ENCODE measurements at regions not wholly inside any gene's neighbourhood (a gene's known extent, or its start where the extent isn't known, plus 50 kb on each side); places are given as distances from the start of the nearest gene placed in this dataset.

DNA sequence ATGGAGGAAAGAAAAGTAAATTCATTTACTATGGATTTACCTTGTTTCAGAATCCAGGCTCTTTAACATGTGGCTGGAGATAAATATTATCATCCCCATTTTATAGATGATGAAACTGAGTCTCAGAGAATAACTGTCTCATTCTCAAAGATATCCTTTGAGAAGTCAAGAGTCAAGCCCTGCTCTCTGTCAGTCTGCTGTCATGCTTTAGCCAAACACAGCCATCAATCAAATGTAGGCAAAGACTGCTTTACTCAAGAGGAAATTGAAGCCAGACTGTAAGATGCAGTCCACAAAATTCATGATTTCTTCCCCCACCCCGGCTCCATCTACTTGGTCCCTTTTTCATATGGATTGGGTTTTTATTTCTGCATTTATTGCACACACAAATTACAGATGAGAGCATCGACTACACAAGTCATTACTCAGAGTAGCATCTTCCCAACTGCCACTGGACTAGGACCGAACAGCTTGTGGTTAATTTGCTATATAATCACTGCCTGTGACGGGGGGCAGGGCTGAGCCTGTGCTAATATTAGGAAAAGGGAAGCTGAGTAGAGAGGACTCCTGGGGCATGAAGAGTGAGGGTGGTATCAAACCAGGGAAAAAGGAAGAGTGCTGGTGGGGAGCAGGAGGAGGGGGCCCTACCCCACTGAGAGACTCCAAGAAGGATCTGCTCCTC lies 102.7 kb upstream of the TOP1 start:
- DNase-seq (ENCODE audit: low read depth in 2 of 2, low spot score in 1 of 2): no peak

DNA sequence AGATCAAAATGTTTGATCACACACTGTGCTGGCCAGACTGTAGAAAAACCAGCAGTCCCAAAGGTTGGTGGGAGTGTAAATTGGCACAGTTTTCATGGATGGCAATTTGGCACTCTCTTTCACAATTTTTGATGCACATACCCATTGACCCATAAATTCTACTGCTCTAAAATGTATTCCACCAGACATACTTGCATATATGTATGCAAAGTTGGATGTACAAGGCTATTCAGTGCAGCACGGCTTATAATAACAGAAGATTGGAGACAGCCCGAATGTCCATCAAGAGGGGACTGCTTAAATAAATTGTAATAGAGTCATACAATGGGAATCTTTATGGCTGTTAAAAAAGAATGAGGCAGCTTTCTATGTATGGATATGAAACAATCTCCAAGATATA lies 101.7 kb upstream of the TOP1 start:
- DNase-seq (ENCODE audit: low read depth in 2 of 2, low spot score in 1 of 2): no peak

DNA sequence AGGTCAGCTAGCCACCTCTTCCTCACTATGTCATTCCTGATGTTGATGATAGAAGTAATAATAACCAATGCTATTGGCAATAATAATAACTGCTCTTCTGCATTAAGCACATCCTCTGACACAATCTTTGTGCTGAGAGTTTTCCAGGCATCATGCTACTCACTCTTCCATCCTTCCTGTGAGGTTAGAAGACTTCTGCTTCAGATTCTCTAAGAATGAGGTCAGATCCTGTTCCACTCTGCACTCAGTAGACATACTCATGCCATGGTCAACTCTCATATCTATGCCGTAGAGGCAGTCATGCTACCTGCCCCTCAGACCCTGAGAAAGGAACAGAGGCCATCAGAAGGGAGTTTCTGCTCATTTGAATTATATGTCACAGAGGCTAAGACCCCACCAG lies 98.1 kb upstream of the TOP1 start:
- no peak for DNase-seq (ENCODE audit: low read depth in 2 of 2, low spot score in 1 of 2)

DNA sequence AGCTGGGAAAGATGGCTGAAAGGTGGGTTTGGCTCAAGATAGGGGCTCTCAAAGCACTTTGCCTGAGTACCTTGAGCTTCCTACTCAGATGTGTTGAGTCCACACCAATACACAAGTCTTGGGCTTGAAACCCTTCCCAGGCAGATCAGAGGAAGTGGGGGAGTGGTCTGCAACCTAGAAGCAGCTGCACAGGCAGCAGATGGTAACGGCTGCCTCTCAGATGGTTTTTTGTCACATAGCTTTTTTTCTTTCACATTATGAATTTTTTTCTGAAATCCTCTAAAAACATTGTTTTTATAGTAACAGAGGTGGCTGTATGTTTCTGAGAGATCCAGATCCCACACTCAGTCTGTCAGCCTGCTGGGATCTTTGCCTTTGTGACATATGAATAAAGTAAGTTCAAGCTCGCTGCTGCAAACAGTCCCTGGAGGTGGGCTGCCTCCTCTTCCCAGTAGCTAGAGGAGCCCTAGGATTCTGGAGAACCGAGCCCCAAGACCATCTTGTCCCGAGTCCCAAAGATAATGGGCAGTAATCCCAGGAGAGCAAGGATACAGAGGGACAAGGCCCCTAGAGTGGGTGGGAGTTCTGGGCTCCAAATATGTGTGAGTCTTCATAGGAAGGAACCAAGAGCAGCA lies 97.1 kb upstream of the TOP1 start:
- DNase-seq (ENCODE audit: low read depth in 2 of 2, low spot score in 1 of 2): no peak

DNA sequence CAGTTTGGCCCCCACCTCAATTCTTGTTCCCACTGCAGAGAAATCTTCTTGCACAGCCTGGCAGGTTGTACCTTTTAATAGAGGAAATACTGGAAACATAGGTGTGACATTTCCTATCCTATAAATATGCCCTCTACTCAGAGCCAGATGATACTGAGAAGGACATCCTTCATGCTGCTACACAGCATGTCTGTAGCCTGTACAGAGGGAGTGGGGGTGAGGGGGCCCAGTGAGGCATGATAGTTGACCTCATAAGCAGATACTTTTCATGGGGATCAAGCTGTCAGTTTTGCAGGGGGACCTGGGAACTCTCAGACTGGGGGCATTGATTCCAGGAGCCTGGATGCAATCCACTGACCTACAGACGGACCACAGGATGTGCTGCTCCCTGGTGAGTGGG lies 96.2 kb upstream of the TOP1 start:
- no peak for DNase-seq (ENCODE audit: low read depth in 2 of 2, low spot score in 1 of 2)

DNA sequence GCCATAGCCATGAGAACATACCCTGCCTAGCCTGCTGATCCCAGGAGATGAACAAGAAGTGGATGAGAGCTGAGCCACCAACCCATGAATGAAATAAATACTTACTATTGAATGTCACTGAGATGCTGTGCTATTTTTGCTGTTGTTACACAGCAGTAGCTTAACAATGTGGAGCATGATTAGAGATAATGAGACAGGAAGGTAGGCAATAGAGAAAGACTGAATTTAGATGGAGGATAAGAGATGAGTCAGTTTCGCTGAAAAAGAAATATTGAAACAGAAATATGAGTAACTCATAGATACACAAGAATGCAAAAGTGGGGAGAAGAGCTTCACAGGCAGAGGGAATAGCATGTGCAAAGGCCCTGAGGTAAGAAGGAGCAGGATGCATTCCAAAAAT lies 94.9 kb upstream of the TOP1 start:
- DNase-seq (ENCODE audit: low read depth in 2 of 2, low spot score in 1 of 2): no peak

DNA sequence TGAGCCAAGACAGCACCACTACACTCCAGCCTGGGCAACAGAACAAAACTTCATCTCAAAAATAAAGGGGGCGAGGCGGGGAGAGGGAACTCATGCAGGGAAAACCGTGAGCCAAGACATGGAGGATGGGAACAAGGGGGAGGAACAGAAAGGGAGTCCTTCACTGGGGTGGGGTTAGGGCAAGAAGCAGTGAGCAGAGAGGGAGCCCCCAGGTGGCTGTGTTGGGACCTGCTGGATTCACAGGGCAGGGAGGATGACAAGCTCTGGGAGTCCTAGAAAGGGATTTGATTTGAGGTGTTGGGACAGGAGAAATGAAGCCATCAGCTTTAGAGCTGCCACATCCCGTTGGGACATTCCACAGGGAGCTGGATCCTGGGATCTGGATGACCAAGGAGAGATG lies 90.6 kb upstream of the TOP1 start:
- no peak for DNase-seq (ENCODE audit: low read depth in 2 of 2, low spot score in 1 of 2)

DNA sequence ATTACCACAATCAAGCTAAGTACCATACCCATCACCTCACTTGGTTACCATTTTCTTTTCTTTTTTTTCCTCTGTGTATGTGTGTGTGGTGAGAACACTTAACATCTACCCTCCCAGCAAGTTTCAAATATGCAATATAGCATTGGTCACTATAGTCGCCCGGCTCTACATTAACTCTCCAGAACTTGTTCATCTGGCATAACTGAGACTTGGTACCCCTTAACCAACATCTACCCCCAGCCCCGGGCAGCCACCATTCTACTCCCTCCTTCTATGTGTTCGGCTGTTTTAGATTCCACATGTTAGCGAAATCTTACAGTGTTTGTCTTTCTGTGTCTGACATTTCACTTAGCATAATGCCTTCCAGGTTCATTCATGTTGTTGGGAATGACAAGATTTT lies 89.0 kb upstream of the TOP1 start:
- DNase-seq (ENCODE audit: low read depth in 2 of 2, low spot score in 1 of 2): no peak

DNA sequence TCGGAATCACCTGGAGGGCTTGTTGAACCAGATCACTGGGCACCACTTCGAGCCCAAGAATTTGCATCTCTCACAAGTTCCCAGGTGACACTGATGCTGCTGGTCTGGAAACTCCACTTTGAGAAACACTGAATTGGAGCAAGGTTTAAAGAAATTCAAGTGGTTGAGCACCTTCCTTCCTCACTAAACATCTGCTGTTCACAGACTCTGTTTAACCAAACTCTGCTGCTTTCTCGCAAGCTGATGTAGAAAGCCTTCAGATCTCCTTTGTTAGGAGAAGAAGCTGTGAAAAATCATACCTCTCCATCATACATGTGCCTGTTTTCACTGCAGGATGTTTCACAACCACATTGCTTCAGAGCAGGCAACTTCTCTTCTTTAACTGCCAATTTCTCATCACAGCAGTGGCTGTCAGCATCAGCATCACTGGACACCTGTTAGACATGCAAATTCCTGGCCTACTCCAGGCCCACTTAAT lies 87.5 kb upstream of the TOP1 start:
- no peak for DNase-seq (ENCODE audit: low read depth in 2 of 2, low spot score in 1 of 2)

DNA sequence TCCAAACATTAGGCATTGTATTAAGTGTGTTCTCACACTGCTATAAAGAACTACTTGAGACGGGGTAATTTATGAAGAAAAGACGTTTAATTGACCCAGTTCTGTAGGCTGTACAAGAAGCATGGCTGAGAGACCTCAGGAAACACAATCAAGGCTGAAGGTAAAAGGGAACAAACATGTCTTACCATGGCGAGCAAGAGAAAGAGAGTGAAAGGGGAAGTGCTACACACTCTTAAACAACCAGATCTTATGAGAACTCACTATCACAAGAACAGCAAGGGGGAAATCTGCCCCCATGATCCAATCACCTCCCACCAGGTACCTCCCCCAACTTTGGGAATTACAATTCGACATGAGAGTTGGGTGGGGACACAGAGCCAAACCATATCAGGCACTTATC lies 86.6 kb upstream of the TOP1 start:
- no peak for DNase-seq (ENCODE audit: low read depth in 2 of 2, low spot score in 1 of 2)

DNA sequence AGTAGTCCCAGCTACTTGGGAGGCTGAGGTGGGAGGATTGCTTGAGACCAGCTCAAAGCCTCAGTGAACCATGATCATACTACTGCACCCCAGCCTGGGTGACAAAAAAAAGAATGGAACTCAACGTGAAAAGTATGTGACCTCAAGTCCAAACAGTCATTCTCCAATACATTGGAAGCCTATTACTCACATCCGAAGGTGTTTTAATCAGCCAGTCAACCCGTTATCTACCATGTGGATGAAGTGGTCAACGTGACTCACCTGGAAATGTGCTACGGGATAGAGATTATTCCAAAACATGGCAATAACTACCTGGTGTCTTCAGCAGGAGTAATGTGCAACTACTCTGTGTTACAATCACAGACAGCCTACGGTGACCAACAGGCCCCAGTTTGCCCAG lies 85.8 kb upstream of the TOP1 start:
- no peak for DNase-seq (ENCODE audit: low read depth in 2 of 2, low spot score in 1 of 2)

DNA sequence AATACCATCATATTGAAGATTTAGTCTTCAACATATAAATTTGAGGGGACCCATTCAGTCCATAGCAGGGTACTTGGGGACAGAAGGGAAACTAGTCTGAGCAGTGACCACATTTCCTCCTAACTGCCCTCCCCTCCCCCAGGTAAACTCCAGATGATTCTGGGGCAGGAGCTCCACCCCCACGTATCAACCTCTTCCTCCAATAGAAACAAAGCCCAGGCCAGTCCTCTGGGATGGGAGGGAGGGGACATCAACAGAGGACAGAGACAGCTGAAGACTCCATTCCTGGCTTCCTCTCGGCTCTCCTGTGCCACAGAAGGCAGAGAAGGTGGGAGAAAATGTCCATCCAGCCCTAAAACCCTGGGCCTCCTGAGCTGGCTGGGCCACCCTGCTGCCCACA lies 85.0 kb upstream of the TOP1 start:
- DNase-seq (ENCODE audit: low read depth in 2 of 2, low spot score in 1 of 2): no peak

DNA sequence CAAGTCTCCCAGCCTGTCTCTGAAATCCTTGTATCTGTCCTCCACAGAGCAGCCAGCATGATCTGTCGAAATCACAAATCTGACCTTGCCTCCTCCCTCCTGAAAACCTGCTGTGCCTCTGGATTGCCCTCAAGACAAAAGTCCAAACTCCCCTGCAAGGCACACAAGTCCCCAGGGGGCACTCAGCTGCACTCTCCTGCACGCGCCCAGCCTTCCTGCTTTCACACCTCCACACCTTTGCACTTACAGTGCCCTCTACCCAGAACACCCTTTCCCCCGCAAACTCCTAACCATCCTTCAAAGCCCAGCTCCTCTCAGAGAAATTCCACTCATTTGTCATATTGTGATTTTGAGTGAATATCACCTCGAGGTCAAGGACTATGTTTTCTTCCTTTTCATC lies 83.4 kb upstream of the TOP1 start:
- no peak for DNase-seq (ENCODE audit: low read depth in 2 of 2, low spot score in 1 of 2)

DNA sequence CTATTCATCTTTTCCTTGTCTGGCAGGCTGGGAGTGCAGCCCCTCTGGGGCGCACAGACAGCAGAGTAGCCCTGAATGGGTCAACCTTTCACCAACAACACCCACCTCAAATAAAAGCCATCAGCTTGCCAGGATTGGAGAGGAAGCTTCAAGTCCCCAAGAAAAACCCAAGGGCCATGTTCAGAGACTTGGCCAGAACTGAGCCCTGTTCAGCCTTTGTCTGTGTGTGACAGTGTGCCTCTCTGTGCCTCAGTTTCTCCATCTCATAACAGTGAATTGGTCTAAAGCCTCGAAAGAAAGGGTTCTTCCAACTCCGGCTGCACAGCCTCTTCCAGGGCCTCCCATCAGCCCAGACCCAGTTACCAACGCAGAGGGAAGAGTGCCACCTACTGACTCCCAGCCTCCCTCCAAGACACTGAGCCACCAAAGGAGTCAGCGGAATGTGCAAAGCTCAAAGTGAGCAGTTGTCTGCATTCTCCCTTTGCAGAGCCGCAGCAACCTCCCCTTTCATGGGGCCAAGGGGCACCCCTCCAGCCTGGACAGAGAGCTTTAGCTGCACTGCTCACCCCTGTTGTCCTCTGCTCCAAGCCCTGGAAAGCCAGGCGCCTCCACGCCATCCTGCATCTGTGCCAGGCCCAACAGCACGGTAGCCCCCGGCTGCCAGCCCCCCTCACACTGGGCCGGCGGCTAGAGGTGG lies 82.7 kb upstream of the TOP1 start:
- DNase-seq (ENCODE audit: low read depth in 2 of 2, low spot score in 1 of 2): no peak

DNA sequence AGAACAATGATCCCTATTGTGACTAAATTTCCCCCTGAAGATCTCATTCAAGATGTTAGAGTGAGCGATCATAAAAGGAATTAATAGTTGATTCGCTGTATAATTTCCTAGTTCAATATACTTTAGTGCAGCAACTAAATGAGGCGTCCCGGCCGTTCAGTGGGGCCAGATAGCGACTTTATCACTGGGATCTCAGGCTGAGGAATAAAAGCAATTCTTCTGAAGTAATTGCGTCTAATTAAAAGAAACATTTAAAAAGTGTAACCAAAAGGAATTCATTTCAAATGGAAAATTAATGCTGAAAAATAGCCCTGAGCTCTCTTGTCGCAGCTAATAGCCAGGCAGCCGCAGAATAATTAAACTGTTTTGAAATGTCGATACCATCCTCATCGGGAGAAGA lies 82.2 kb upstream of the TOP1 start:
- DNase-seq (ENCODE audit: low read depth in 2 of 2, low spot score in 1 of 2): no peak

DNA sequence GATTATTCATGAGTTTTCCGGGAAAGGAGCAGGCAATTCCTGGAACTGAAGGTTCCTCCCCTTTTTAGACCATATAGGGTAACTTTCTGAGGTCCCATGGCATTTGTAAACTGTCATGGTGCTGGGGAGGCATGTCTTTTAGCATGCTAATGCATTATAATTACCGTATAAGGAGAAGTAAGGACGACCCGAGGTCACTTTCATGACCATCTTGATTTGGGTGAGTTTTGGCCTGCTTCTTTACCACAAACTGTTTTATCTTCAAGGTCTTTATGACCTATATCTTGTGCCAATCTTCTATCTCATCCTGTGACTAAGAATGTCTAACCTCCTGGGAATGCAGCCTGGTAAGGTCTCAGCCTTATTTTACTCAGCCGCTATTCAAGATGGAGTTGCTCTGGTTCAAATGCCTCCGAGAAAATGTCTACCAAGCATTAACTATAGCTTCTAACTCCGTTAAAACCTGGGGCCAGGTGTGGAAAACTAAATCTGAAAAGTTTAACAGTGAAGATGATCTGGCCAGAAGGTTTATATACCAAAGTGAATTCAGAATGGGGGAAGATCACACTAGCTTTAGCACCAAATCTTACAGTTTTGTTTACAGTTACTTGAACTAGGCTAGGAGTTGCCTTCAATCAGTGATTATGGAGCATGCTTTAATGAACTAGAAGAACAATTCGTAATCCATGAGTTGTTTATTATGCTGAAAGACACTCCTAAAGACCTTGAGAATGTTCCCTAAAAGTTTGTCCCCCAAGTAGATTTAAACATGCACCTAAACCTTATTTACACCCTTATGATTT lies 80.0 kb upstream of the TOP1 start:
- DNase-seq (ENCODE audit: low read depth in 2 of 2, low spot score in 1 of 2): no peak

DNA sequence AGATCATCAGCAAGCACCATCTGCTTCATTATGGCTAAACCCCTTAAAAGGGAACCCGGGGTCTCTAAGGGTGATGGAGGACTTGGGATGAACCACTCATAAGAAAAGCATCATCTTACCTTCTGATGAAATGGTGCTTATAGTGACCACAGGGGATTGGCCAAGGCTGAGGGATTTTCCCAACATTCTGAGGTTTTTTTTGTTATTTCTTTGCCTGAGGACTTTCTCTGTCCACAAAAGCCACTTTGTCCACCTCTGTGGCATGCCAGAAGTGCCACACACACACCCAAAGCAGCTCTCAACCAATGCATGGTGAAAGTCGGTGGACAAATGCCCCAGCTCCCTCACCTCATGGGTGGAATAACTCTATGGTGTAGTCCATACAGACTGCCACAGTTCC lies 79.3 kb upstream of the TOP1 start:
- DNase-seq (ENCODE audit: low read depth in 2 of 2, low spot score in 1 of 2): no peak

DNA sequence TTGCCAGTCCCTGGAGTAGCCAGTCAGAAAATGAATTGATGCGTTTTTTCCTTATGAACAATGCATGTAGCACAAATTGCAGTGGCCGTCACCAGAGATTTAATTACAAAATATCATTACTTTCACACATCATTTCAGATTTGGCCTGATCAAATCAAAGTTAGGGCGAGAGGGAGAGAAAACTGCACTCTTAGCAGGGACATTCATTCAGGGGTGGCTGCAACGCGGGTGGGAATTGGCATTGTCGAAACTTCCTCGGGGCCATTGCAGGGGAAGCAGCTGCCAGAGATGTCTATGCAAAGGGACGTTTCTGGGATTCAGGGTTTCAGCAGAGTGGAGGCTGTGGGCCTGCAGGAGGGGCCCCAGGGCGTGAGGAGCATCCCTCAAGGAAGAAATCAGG lies 76.5 kb upstream of the TOP1 start:
- DNase-seq (ENCODE audit: low read depth in 2 of 2, low spot score in 1 of 2): no peak

DNA sequence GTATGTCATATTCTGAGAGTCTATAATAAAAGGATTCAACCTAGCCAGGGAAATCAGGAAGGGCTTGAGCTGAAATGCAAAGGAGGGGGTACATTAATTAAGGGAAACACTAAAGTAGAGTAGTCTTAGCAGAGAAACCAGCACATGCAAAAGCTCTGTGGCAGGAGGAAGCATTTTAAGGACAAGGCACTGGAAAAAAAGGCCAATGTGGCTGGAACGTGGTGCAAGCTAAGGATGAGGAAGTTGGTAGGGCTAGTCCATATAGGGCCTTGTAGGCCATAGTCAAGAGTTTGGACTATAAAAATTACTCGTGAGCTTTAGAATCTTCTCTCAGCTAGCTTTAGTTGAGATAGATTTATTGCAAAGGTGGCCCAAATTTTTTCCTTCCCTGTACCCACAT lies 75.2 kb upstream of the TOP1 start:
- DNase-seq (ENCODE audit: low read depth in 2 of 2, low spot score in 1 of 2): no peak

DNA sequence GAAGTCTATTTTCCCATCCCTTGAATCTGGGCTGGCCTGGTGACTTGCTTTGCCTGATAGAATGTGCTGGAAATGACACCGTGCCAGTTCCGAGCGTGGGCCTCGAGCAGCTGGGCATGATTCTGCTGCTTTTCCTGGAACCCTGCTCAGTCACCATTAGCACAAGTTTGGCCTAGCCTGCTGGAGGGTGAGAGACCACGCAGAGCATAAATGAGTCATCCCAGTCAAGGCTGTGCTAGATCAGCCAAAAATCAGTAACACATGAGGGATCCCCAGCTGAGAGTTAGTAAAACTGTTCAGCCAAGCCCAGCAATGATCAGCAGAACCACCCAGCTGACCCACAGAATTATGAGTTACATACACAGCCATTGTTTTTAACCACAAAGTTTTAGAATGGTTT lies 74.8 kb upstream of the TOP1 start:
- DNase-seq (ENCODE audit: low read depth in 2 of 2, low spot score in 1 of 2): no peak

DNA sequence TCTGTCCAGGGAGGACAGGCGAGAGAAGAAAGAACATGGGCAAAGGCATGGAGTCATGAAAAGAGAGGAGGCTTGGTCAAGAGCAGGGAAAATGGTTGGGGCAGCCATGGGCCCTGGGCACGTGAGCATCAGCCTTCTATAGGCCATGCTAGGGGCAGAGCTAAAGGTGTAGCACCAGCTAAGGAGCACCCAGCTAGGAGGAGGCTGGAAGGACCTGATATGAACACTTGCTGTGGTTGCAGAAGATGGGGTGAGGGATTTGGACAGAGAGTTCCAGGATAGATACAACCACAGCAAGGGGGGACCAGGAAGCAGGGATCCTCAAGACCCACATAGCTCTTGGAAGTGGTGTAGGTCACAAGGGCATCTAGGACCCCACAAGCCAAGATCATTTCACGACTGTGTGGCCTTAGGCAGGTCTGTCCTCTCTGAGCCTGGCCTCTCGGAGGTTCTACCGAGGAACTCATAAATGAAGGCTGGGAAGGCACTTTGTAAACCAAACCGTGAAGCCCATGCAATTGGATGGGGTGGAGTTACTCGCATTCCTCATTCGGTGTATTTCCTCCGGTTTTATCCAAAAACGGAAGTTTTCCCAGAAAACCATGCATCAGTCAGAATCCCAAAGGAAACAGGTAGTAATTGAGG lies 74.0 kb upstream of the TOP1 start:
- no peak for DNase-seq (ENCODE audit: low read depth in 2 of 2, low spot score in 1 of 2)
